GM18520 (cell line): ENCODE measurements at regions not wholly inside any gene's neighbourhood (a gene's known extent, or its start where the extent isn't known, plus 50 kb on each side); places are given as distances from the start of the nearest gene placed in this dataset.
"Not testable (repeated sequence)": the region's sequence is repeated elsewhere in the genome, so short reads cannot be mapped to it uniquely, and the experiment has no call there.

ENCODE experiments used
- ATAC-seq: cut with Tn5 transposase; IDR thresholded peaks from one replicate; pipeline ENCODE4 v1.9.1; 2021; ENCODE audit not compliant: unreplicated experiment

GRCh38 chr10:113486531-113486930 lies 66.3 kb upstream of the HABP2 start:
- no peak for ATAC-seq

GRCh38 chr10:113487154-113487553 lies 65.7 kb upstream of the HABP2 start:
- ATAC-seq = no peak

GRCh38 chr10:113488186-113488585 lies 64.7 kb upstream of the HABP2 start:
- ATAC-seq = no peak

- not testable (repeated sequence) for ATAC-seq
Observed at GRCh38 chr10:113489522-113489921, 63.3 kb upstream of the HABP2 start.

- no peak for ATAC-seq
Observed at GRCh38 chr10:113491967-113492565, 60.8 kb upstream of the HABP2 start.

GRCh38 chr10:113493195-113493594 lies 59.7 kb upstream of the HABP2 start:
- no peak for ATAC-seq

GRCh38 chr10:113493882-113494301 lies 59.0 kb upstream of the HABP2 start:
- ATAC-seq = no peak

- ATAC-seq = no peak
Observed at GRCh38 chr10:113494761-113495160, 58.1 kb upstream of the HABP2 start.

- ATAC-seq = no peak
Observed at GRCh38 chr10:113495553-113495952, 57.3 kb upstream of the HABP2 start.

GRCh38 chr10:113496111-113497109 lies 56.4 kb upstream of the HABP2 start:
- ATAC-seq = no peak

GRCh38 chr10:113497198-113497597 lies 55.7 kb upstream of the HABP2 start:
- ATAC-seq = no peak

GRCh38 chr10:113498997-113499396 lies 53.9 kb upstream of the HABP2 start:
- no peak for ATAC-seq

- ATAC-seq = no peak
Observed at GRCh38 chr10:113499806-113500205, 53.0 kb upstream of the HABP2 start.

- not testable (repeated sequence) for ATAC-seq
Observed at GRCh38 chr10:113501031-113501430, 51.8 kb upstream of the HABP2 start.
